ENCODE measurements at regions not wholly inside any gene's neighbourhood (a gene's known extent, or its start where the extent isn't known, plus 50 kb on each side); places are given as distances from the start of the nearest gene placed in this dataset.

DNA sequence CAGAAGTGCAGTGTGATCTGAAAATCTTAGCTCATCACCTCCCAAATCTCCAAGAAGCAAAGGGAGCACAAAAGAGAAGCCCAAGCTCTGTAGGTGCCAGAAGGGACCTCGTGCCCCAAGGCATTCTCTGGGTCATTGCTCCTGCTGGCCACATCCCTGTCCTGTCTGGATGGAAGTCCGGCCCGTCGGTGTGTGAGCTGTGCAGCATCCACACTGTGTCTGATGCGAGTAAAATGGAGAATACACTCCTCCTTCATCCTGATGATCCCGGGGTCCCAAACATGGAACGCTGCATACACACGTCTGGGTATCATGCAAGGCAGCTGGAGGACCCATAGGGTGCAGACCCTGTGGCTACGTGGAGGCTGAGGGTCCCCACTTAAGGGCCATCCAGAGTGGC is 851.4 kb downstream of the GALR1 start:
- intact Hi-C loops (cut with DNase I; ENCODE audit: low total_unique reads), result no loop called here
- Histone ChIP-seq H3K27ac (no peak overlapping the region), H3K4me3 (no peak overlapping the region), H3K36me3 (no peaks in the 10 kb centered on the region), H3K4me1 (no peaks in the 10 kb centered on the region), H3K27me3 (no peaks in the 10 kb centered on the region), H3K9me3 (peaks cover 0 to 7% (median 3%) of the 10 kb centered on the region in 4 donors)
- TF ChIP-seq, protein P1, sequence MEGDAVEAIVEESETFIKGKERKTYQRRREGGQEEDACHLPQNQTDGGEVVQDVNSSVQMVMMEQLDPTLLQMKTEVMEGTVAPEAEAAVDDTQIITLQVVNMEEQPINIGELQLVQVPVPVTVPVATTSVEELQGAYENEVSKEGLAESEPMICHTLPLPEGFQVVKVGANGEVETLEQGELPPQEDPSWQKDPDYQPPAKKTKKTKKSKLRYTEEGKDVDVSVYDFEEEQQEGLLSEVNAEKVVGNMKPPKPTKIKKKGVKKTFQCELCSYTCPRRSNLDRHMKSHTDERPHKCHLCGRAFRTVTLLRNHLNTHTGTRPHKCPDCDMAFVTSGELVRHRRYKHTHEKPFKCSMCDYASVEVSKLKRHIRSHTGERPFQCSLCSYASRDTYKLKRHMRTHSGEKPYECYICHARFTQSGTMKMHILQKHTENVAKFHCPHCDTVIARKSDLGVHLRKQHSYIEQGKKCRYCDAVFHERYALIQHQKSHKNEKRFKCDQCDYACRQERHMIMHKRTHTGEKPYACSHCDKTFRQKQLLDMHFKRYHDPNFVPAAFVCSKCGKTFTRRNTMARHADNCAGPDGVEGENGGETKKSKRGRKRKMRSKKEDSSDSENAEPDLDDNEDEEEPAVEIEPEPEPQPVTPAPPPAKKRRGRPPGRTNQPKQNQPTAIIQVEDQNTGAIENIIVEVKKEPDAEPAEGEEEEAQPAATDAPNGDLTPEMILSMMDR (IDR thresholded peaks at IDR 0.05), result no peak
- TF ChIP-seq POLR2A (IDR thresholded peaks at IDR 0.05), result no peak
- no peak for TF ChIP-seq EP300 (IDR thresholded peaks at IDR 0.05)
- TF ChIP-seq POLR2AphosphoS5 (IDR thresholded peaks at IDR 0.05), result no peak
- WGBS, 5 donors, result 79 to 87% (median 82%) methylated on average over 6 to 9 of the region's 9 CpGs
- DNase-seq, result no peak

DNA sequence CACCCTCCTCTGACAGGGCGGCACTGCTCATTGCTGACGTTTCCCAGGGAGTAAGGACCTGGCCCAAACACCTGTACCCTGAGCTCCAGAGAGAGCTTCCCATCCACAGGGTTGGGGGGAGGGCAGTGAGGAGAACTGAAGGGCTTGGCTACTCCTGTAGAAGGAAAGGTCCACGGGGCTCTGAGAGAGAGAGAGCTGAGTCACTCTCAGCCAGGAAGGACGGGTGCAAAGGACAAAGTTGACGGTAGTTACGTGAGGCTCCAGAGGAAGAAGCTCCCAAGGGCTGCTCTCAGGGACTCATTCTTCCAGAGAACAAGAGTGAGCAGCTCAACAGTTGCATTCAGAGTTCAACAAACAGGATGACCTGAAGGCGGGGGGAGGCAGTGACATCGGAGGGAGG is 852.5 kb downstream of the GALR1 start:
- Histone ChIP-seq H3K27me3 (no peaks in the 10 kb centered on the region), H3K27ac (no peak overlapping the region), H3K4me1 (no peaks in the 10 kb centered on the region), H3K4me3 (no peak overlapping the region), H3K9me3 (peaks cover 0 to 7% (median 3%) of the 10 kb centered on the region in 4 donors), H3K36me3 (no peaks in the 10 kb centered on the region)
- 65 to 78% (median 72%) methylated on average over 6 to 8 of the region's 8 CpGs for WGBS, 5 donors
- intact Hi-C loops (cut with DNase I; ENCODE audit: low total_unique reads), result no loop called here
- DNase-seq, result no peak
- no peak for TF ChIP-seq POLR2A (IDR thresholded peaks at IDR 0.05)
- TF ChIP-seq EP300 (IDR thresholded peaks at IDR 0.05), result no peak
- TF ChIP-seq POLR2AphosphoS5 (IDR thresholded peaks at IDR 0.05), result no peak
- TF ChIP-seq, protein P1 (IDR thresholded peaks at IDR 0.05), result no peak

DNA sequence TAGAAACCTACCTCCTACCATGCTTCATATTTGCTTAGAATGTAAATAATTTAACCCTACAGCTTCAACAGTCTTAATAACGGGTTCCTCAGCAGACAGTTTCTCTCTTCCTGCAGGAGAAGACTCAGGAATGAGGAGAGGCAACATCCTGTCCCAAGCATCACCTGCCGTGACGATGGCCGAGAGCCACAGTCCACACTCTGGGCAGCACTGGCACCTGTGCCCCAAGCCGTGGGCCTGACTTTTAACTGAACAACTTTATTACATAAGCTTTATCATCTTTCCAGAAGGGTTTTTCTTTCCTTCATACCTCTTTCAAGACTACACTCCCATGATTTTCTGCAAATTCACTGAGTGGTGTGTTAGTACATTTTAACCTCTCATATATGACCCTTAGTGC is 856.0 kb downstream of the GALR1 start:
- peaks cover 0 to 7% (median 3%) of the 10 kb centered on the region in 4 donors for H3K9me3 ChIP-seq
- no peaks in the 10 kb centered on the region for H3K27me3 ChIP-seq
- intact Hi-C loops (cut with DNase I; ENCODE audit: low total_unique reads), result no loop called here
- WGBS, 5 donors, result 67 to 90% (median 84%) methylated on average over 5 of the region's 5 CpGs
- no peaks in the 10 kb centered on the region for H3K36me3 ChIP-seq
- DNase-seq, result no peak
- TF ChIP-seq POLR2A (IDR thresholded peaks at IDR 0.05), result no peak
- TF ChIP-seq, protein P1 (IDR thresholded peaks at IDR 0.05), result no peak
- TF ChIP-seq EP300 (IDR thresholded peaks at IDR 0.05), result no peak
- no peak for TF ChIP-seq POLR2AphosphoS5 (IDR thresholded peaks at IDR 0.05)
- H3K4me1 ChIP-seq, result no peaks in the 10 kb centered on the region
- H3K4me3 ChIP-seq, result no peak overlapping the region
- H3K27ac ChIP-seq, result no peak overlapping the region

DNA sequence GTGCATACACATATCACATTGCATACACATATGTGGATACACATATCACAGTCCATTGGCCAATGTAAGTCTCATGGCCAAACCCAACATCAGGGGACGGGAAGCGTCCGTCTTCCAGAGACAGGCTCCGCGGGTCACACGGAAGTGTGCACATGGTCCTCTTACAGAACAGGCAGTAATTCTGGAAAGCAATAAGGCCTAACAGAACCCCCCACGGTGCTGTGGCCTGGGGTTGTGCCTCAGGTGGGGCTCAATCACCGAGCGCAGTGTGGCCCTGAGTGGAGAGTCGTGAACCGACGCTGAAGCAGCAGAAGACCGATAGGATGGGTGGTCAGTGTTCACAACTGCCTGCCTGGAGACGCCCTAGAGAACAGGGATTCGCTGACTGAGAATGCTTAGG is 857.3 kb downstream of the GALR1 start:
- peaks cover 0 to 6% (median 3%) of the 10 kb centered on the region in 4 donors for H3K9me3 ChIP-seq
- no peak for DNase-seq
- H3K4me1 ChIP-seq, result no peaks in the 10 kb centered on the region
- intact Hi-C loops (cut with DNase I; ENCODE audit: low total_unique reads), result no loop called here
- 92 to 93% (median 92%) methylated on average over 15 of the region's 15 CpGs for WGBS, 5 donors
- no peaks in the 10 kb centered on the region for H3K27me3 ChIP-seq
- H3K36me3 ChIP-seq, result no peaks in the 10 kb centered on the region
- no peak for TF ChIP-seq EP300 (IDR thresholded peaks at IDR 0.05)
- no peak for TF ChIP-seq POLR2A (IDR thresholded peaks at IDR 0.05)
- no peak for TF ChIP-seq POLR2AphosphoS5 (IDR thresholded peaks at IDR 0.05)
- TF ChIP-seq, protein P1 (IDR thresholded peaks at IDR 0.05), result no peak
- H3K4me3 ChIP-seq, result no peak overlapping the region
- H3K27ac ChIP-seq, result no peak overlapping the region
